ENCODE measurements at regions not wholly inside any gene's neighbourhood (a gene's known extent, or its start where the extent isn't known, plus 50 kb on each side); places are given as distances from the start of the nearest gene placed in this dataset.

DNA sequence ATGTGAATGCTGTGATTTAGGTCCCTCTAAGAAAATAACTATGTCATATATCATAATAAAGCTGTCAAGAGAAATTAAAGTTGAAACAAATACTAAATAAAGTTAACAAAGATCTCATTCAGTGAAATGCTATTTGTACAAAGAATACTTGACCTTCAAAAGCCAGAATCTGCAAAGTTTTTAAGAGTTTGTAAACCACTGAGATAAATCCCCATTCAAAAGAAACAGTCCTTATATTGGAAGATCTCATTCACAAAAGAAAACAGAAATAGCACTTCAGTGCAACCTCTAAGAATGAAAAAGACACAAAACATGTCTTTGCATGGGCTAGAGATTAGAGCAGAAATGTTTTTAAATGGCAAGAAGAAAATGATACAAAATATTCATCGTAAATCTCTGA lies 149.1 kb upstream of the USP38 start (continued):
- TF ChIP-seq ISX (CRISPR knock-in tag; conservative IDR thresholded peaks at IDR 0.05) (no peak), KMT2A (CRISPR knock-in tag; IDR thresholded peaks at IDR 0.05) (no peak), ZC3H4 (CRISPR knock-in tag; IDR thresholded peaks at IDR 0.05; ENCODE audit: borderline replicate concordance) (no peak), HDAC1 (CRISPR knock-in tag; IDR thresholded peaks at IDR 0.05) (no peak), PHF5A (CRISPR knock-in tag; IDR thresholded peaks at IDR 0.05; ENCODE audit: low read depth, unreplicated experiment) (no peak)

- H3K9me3 ChIP-seq (ENCODE audit: low read length), result no peaks in the 10 kb centered on the region
- TF ChIP-seq ATF1 (CRISPR knock-in tag; IDR thresholded peaks at IDR 0.05) (no peak), PHF21A (CRISPR knock-in tag; IDR thresholded peaks at IDR 0.05) (no peak), NFKB2 (CRISPR knock-in tag; IDR thresholded peaks at IDR 0.05; ENCODE audit: borderline replicate concordance) (no peak), ZNF33B (CRISPR knock-in tag; IDR thresholded peaks at IDR 0.05) (no peak), DNMT1 (CRISPR knock-in tag; IDR thresholded peaks at IDR 0.05) (no peak), CSRNP2 (CRISPR knock-in tag; conservative IDR thresholded peaks at IDR 0.05; ENCODE audit: low read depth) (no peak)
- H3K4me1 ChIP-seq (ENCODE audit: insufficient read depth, low read length), result no peaks in the 10 kb centered on the region
- BruUV-seq (replicated peaks), result no TSS peak
- no peak overlapping the region for H3K9ac ChIP-seq (ENCODE audit: insufficient read depth, low read depth, low read length)
- ATAC-seq (no peak), DNase-seq (ENCODE audit: low spot score) (no peak), FAIRE-seq (no peak)
- in situ Hi-C loops (cut with HindIII; ENCODE audit: extremely low pct_ligation_motif_present, low pct_unique_long_range_greater_than_20kb) (no loop called here), intact Hi-C loops (cut with micrococcal nuclease; ENCODE audit: unreplicated experiment) (no loop called here)
- H2AFZ ChIP-seq (ENCODE audit: low read length), result no peak overlapping the region
- WGBS (ENCODE audit: low lambda C conversion rate), result 2% methylated on average over 2 of the region's 2 CpGs
- no peaks in the 10 kb centered on the region for H3K27me3 ChIP-seq (ENCODE audit: control insufficient read depth in 1 of 2, insufficient read depth in 2 of 2, low read length in 2 of 2)
- H3K4me3 ChIP-seq (replicated peaks in 1 of 3; ENCODE audit: insufficient read depth in 1 of 3, low read depth in 2 of 3, low read length in 3 of 3), result no peak overlapping the region
- CTCF ChIA-PET (ENCODE audit: low intra/inter-chr PET ratio, low total read pairs), result no interaction called here
- no peak overlapping the region for H3K4me2 ChIP-seq (ENCODE audit: low read depth, low read length)
- POLR2A ChIA-PET, result no interaction called here
- H3K36me3 ChIP-seq (replicated peaks in 1 of 2; ENCODE audit: control insufficient read depth in 1 of 2, insufficient read depth in 2 of 2, low read length in 2 of 2), result no peaks in the 10 kb centered on the region
- no peaks in the 10 kb centered on the region for H3K79me2 ChIP-seq (ENCODE audit: insufficient read depth, low read length)
- no peaks in the 10 kb centered on the region for H4K20me1 ChIP-seq (ENCODE audit: insufficient read depth, low read length)
- no peak overlapping the region for H3K27ac ChIP-seq (ENCODE audit: extremely low read length, insufficient read depth, low read length)
Measured at GRCh38 chr4:143036443-143036842, 148.3 kb upstream of the USP38 start.
